ENCODE measurements at regions not wholly inside any gene's neighbourhood (a gene's known extent, or its start where the extent isn't known, plus 50 kb on each side); places are given as distances from the start of the nearest gene placed in this dataset.

DNA sequence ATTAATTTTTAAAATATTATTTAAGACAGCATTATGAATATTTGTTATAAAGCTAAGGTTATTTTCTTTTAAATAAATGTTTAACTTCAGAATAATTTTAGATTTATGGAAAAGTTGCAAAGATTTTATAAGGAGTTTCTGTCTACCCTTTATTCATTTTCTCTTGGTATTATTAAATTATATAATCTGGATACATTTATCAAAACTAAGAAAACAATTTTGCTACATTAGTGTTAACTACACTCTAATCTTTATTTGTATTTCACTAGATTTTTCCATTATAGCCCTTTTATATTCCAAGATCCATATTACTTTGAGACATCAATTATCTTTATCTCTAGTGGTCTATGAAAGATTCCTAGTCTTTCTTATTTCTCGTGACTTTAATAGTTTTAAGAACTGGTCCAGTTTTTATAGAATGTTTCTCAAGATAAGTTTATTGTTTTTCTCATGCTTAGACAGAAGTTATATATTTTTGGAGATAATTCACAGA is 1243.7 kb upstream of the PCDH9 start:
- no peak for TF ChIP-seq EZH2phosphoT487 (IDR thresholded peaks at IDR 0.05; ENCODE audit: borderline replicate concordance, low read length)
- no peak for TF ChIP-seq CTCF (IDR thresholded peaks at IDR 0.05; ENCODE audit: low read depth, low read length, poor library complexity, severe bottlenecking)
- H3K9me3 ChIP-seq (ENCODE audit: control insufficient read depth, insufficient read depth, low read length): no peaks in the 10 kb centered on the region
- H3K9me2 ChIP-seq (replicated peaks; ENCODE audit: control insufficient read depth, low read length): no peaks in the 10 kb centered on the region
- H3F3A ChIP-seq (ENCODE audit: control insufficient read depth, insufficient read depth): no peaks in the 10 kb centered on the region
- no peak overlapping the region for H3K4me2 ChIP-seq (ENCODE audit: low read length)
- no peaks in the 10 kb centered on the region for H3K4me1 ChIP-seq (ENCODE audit: control insufficient read depth, low read length)
- H3K4me3 ChIP-seq (ENCODE audit: low read length): no peak overlapping the region
- no peak overlapping the region for H3K27ac ChIP-seq (ENCODE audit: low read depth, low read length)
- H3K79me2 ChIP-seq (ENCODE audit: control insufficient read depth, low read length): no peaks in the 10 kb centered on the region
- no peaks in the 10 kb centered on the region for H3K36me3 ChIP-seq (ENCODE audit: control insufficient read depth, low read length)
- no peaks in the 10 kb centered on the region for H4K20me1 ChIP-seq (ENCODE audit: control insufficient read depth, insufficient read depth, low read depth, low read length)
- no peaks in the 10 kb centered on the region for H3K27me3 ChIP-seq (ENCODE audit: control insufficient read depth, low read length)

GRCh38 chr13:68467160-68467559 is 1237.0 kb upstream of the PCDH9 start:
- no peaks in the 10 kb centered on the region for H3K4me1 ChIP-seq (ENCODE audit: control insufficient read depth, low read length)
- H4K20me1 ChIP-seq (ENCODE audit: control insufficient read depth, insufficient read depth, low read depth, low read length): no peaks in the 10 kb centered on the region
- no peaks in the 10 kb centered on the region for H3K79me2 ChIP-seq (ENCODE audit: control insufficient read depth, low read length)
- H3K27me3 ChIP-seq (ENCODE audit: control insufficient read depth, low read length): no peaks in the 10 kb centered on the region
- no peaks in the 10 kb centered on the region for H3F3A ChIP-seq (ENCODE audit: control insufficient read depth, insufficient read depth)
- TF ChIP-seq EZH2phosphoT487 (IDR thresholded peaks at IDR 0.05; ENCODE audit: borderline replicate concordance, low read length): no peak
- TF ChIP-seq CTCF (IDR thresholded peaks at IDR 0.05; ENCODE audit: low read depth, low read length, poor library complexity, severe bottlenecking): no peak
- no peak overlapping the region for H3K4me2 ChIP-seq (ENCODE audit: low read length)
- H3K9me3 ChIP-seq (ENCODE audit: control insufficient read depth, insufficient read depth, low read length): no peaks in the 10 kb centered on the region
- H3K9me2 ChIP-seq (replicated peaks; ENCODE audit: control insufficient read depth, low read length): no peaks in the 10 kb centered on the region
- H3K27ac ChIP-seq (ENCODE audit: low read depth, low read length): no peak overlapping the region
- H3K36me3 ChIP-seq (ENCODE audit: control insufficient read depth, low read length): no peaks in the 10 kb centered on the region
- no peak overlapping the region for H3K4me3 ChIP-seq (ENCODE audit: low read length)

DNA sequence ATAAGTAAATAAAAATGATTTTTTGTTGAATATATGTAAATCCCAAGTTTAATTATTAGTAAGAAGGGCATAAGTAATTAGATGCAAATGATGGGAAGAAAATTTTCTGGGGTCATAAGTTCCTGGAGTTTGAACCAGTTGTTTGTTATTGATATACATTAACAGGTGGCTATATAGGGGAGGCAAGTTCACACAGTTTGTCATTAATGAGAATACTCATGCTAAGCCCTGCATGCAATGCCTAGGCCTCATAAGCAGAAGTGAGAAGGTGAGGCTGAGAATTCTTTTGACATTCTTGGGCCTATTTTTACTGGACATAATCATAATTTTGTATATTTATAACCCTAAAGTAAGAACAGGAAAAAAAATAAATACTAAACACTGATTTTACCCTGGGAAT is 1210.7 kb upstream of the PCDH9 start:
- no peaks in the 10 kb centered on the region for H3K9me3 ChIP-seq (ENCODE audit: control insufficient read depth, insufficient read depth, low read length)
- no peaks in the 10 kb centered on the region for H3K36me3 ChIP-seq (ENCODE audit: control insufficient read depth, low read length)
- no peaks in the 10 kb centered on the region for H3K27me3 ChIP-seq (ENCODE audit: control insufficient read depth, low read length)
- no peaks in the 10 kb centered on the region for H3K79me2 ChIP-seq (ENCODE audit: control insufficient read depth, low read length)
- H3K9me2 ChIP-seq (replicated peaks; ENCODE audit: control insufficient read depth, low read length): no peaks in the 10 kb centered on the region
- H3F3A ChIP-seq (ENCODE audit: control insufficient read depth, insufficient read depth): no peaks in the 10 kb centered on the region
- no peak overlapping the region for H3K4me2 ChIP-seq (ENCODE audit: low read length)
- H4K20me1 ChIP-seq (ENCODE audit: control insufficient read depth, insufficient read depth, low read depth, low read length): no peaks in the 10 kb centered on the region
- no peaks in the 10 kb centered on the region; the same call in 1 of the 2 replicates for H3K4me1 ChIP-seq (ENCODE audit: control insufficient read depth, low read length)
- no peak for TF ChIP-seq CTCF (IDR thresholded peaks at IDR 0.05; ENCODE audit: low read depth, low read length, poor library complexity, severe bottlenecking)
- no peak for TF ChIP-seq EZH2phosphoT487 (IDR thresholded peaks at IDR 0.05; ENCODE audit: borderline replicate concordance, low read length)
- H3K4me3 ChIP-seq (ENCODE audit: low read length): no peak overlapping the region
- H3K27ac ChIP-seq (ENCODE audit: low read depth, low read length): no peak overlapping the region

Data from DOHH2 (cell line).